Loucy (cell line): ENCODE measurements at regions not wholly inside any gene's neighbourhood (a gene's known extent, or its start where the extent isn't known, plus 50 kb on each side); places are given as distances from the start of the nearest gene placed in this dataset.

Source experiments
- EZH2phosphoT487 ChIP-seq: fragments of 200-600 bp; IDR thresholded peaks from 2 replicates; pipeline ENCODE4 v1.6.1; 2018; ENCODE audit warnings: antibody characterized with exemption, mild to moderate bottlenecking, moderate library complexity, borderline replicate concordance
- TF ChIP-seq, protein P1 (sequence below): fragments of 200-600 bp; sonication (generic); conservative IDR thresholded peaks from 2 replicates; pipeline ENCODE4 v1.5.1; 2014; ENCODE audit warnings: mild to moderate bottlenecking, antibody characterized with exemption, low read length

GRCh38 chr15:39281094-39281493 lies 299.8 kb upstream of the THBS1 start:
- TF ChIP-seq, protein P1, sequence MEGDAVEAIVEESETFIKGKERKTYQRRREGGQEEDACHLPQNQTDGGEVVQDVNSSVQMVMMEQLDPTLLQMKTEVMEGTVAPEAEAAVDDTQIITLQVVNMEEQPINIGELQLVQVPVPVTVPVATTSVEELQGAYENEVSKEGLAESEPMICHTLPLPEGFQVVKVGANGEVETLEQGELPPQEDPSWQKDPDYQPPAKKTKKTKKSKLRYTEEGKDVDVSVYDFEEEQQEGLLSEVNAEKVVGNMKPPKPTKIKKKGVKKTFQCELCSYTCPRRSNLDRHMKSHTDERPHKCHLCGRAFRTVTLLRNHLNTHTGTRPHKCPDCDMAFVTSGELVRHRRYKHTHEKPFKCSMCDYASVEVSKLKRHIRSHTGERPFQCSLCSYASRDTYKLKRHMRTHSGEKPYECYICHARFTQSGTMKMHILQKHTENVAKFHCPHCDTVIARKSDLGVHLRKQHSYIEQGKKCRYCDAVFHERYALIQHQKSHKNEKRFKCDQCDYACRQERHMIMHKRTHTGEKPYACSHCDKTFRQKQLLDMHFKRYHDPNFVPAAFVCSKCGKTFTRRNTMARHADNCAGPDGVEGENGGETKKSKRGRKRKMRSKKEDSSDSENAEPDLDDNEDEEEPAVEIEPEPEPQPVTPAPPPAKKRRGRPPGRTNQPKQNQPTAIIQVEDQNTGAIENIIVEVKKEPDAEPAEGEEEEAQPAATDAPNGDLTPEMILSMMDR: no peak
- no peak for TF ChIP-seq EZH2phosphoT487
